ENCODE measurements at regions not wholly inside any gene's neighbourhood (a gene's known extent, or its start where the extent isn't known, plus 50 kb on each side); places are given as distances from the start of the nearest gene placed in this dataset.

DNA sequence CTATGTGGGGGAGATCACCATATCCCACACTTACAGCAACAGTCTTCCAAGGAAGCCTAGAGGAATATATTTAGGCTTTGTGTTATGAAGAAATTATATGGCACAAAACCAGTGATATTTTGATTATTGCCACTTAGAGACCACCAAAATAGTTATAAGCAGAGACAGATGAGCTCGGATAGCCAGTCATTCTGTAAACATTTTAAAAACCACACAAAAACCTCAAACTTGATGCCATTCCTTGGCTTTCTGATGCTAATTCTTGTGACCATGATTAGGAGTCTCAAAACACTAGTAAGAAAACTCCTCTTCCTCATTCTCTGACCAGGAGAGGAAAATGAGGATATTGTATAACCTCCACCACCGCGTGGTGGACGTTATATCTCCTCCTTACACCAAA, 496.4 kb downstream of the FOXO1 start:
- POLR2A ChIA-PET: no interaction called here
- CTCF ChIA-PET: no interaction called here

DNA sequence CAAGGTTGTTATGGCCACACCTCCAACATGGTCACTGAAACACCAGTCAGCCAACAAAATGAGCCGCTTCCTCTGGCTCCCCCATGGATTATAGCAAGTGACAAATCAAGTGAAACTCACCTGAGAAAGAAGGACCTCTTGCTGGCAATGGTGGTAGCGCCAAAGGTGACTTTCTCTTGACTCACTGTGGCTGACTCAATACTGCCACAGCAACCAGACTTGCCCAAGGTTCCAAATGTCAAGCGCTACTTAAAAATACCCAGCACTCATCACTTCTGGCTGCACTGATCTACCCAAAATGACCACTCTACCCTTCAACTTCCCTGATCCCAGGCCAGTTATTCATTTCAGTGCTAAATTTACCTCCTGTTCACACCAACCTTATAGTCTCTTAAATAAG, 495.5 kb downstream of the FOXO1 start:
- ChIA-PET CTCF (no interaction called here), POLR2A (no interaction called here)

DNA sequence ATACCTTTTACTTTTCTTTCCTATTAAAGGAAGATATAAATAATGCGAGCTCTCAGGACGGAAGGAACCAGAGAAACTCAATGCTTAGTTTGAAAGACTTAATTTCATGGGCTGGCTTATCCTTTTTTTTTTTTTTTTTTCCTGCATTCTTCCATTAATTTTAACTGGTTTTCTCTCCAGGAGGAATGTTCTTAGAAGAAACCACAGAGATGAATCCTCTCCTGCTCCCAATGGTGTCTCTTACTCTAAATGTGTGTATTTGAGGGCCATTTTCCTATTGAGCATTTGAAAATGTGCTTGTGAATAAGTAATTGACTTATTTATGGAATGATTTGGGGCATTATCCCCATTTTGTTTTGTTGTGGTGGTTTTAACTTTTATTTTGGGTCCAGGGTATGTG, 494.9 kb downstream of the FOXO1 start:
- ChIA-PET CTCF (no interaction called here), POLR2A (no interaction called here)

DNA sequence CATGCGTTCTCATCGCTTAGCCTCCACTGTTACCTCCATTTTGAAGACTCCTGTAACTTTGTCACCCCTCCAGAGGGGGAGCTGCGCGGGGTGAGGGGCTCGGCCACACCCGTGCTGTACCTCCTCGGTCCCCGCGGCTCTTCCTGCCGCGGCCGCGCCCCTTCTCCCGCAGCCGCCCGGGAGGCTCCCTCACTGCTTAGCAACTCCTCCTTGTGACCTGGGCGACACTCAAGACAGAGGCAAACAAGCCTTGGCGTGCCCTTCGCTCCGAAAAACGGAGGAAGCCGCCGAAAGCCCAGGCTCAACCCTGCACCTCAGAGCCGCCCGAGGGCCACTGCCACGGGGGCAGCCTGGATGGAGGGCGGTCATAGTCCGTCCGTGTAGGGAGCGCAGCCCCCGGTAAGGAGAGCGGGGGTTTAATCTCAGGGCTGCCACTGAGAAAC, 494.3 kb downstream of the FOXO1 start:
- POLR2A ChIA-PET: no interaction called here
- CTCF ChIA-PET: no interaction called here

- CTCF ChIA-PET: no interaction called here
Measured at GRCh38 chr13:40172878-40173277, 493.6 kb downstream of the FOXO1 start.

GRCh38 chr13:40175639-40176038, 490.8 kb downstream of the FOXO1 start:
- ChIA-PET POLR2A (no interaction called here), CTCF (no interaction called here)

More at GRCh38 chr13:40172878-40173277, 493.6 kb downstream of the FOXO1 start:
- POLR2A ChIA-PET: no interaction called here

DNA sequence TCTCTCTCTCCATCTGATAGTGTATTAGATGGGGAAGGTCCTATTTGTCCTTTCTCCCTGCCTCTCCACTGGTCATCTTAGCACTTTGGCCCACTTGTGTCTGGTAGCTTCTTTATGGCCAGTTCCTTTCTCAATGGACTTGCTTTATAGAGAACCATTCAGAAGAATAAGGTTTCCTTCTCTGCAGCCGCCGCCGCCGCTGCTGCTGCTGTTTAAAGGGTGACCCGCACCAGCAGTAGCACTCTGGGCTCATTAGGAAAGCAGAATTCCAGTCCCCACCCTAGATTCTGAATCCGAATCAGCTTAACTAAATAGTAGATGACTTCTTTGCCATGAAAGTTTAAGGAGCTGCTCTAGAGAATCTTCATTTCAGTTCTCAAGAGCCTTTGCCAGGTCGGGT, 490.2 kb downstream of the FOXO1 start:
- POLR2A ChIA-PET: no interaction called here

DNA sequence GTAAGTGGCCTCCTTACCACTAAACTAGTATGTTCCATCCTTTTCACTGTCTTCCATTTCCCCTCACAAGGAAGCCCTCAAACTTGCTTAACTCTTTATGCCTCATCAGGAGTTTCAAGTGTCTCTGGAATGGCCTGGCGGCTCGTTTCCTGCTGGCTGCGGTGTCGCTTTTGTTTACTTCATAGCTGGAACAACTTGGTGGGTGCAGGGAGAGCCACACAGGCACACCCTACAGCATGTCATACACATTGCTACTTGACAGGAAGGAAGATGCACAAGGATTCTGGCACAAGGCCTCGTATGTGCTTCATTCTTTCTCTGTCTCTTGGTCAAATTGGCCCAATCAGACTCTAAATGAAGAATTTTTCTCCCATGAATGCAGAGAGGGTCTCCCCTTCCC, 488.3 kb downstream of the FOXO1 start:
- ChIA-PET POLR2A (no interaction called here), CTCF (no interaction called here)

More for the DNA sequence above, 490.2 kb downstream of the FOXO1 start:
- CTCF ChIA-PET: no interaction called here

DNA sequence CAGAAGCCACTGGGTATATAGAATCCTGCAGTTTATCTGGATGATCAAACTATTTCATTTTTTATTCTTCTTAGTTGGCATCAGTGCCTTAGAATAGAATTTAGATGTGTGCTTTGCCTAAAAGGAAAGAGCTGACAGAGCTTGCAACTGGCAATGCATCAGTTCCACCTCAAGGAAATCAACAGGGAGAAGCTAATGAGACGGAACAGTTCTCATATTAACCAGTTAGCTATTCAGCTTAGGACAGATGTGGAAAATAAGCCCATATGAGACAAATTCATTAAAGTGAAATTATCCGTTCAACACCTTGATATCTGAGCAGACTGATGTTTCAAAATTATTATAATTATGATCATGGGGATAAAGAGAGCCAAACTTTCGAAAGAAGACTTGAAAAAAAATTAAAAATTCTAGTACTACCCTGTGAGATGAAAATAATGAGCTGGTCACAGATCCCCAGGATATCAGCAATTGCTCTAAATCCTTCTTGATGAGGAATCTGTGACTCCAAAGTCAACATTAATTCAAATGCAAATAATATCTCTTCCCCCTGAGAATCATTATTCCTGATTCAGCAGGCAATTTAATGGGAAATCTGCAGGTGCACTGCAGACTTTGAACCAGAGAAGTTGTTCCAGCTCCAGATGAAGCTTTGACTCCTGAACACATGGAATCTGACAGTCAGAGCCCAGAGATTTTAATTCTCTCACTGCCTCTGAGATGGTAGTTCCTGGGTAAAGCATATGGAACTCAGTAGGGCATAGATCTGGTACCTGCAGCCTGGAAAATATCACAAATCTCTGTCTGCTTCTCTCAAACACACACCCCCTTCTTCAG, 486.8 kb downstream of the FOXO1 start:
- ChIA-PET CTCF (no interaction called here), POLR2A (no interaction called here)

DNA sequence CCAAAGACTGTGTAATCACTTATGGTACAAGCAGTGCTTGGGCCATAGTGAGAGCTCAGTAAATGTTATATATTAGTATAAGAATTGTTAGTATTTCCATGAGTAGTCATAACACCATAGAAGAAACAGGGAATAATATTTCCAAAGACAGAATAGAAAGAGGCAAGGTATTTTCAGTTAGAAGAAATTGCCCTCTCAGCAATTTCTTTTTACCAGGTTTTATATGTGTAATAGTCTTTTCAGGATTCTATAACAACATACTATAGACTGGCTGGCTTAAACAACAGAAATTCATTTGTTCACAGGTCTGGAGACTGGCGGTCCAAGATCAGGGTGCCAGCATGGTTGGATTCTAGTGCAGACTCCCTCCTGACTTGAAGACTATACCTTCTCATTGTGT, 485.7 kb downstream of the FOXO1 start:
- POLR2A ChIA-PET: no interaction called here
- CTCF ChIA-PET: no interaction called here

- ChIA-PET POLR2A (no interaction called here), CTCF (no interaction called here)
Measured at GRCh38 chr13:40181203-40181845, 485.1 kb downstream of the FOXO1 start.

GRCh38 chr13:40182591-40182990, 483.9 kb downstream of the FOXO1 start:
- CTCF ChIA-PET: no interaction called here

DNA sequence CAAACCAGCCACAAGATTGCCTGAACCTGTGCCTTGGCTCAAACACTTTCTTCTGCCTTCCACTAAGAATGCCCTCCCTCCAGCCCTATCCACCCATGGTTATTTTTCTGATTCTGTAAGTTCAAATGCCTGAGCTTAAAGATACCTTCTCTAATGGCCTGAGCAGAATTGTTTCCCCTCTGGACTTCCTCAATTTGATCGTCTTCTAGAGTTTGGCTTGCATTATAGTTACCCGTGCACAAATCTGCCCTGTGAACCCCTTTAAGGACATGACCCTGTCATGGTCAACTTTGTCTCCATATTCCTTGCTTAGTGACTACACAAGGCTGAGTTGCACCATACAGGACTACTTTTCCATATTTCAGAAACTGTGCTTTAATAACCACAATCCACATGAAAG, 481.0 kb downstream of the FOXO1 start:
- ChIA-PET POLR2A (no interaction called here), CTCF (interaction anchor here (0.6 kb wide), 1 partner anchor 36 kb away, joined by 4 read pairs; no protein-coding TSS in a partner anchor)

More at GRCh38 chr13:40182591-40182990, 483.9 kb downstream of the FOXO1 start:
- POLR2A ChIA-PET: no interaction called here

DNA sequence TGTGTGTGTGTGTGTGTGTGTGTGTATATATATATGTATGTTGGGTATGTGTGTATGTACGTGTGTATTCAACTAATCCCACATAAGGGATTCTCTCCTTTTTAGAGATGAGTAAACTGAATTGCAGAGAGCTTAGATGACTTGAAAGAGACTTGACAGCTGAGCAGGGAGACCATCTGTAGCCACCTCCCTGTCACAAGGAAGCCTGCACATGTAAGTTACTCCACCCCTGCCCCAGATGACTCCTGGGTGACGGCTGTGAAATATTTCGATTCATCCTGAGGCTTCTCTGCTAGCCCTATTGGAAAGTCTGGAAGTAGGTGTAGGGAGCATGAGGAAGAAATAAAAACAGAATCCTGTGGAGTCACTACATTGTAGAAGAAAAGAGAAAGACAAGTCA, 480.4 kb downstream of the FOXO1 start:
- POLR2A ChIA-PET: no interaction called here

GRCh38 chr13:40186626-40187323, 479.7 kb downstream of the FOXO1 start:
- POLR2A ChIA-PET: no interaction called here
- CTCF ChIA-PET: interaction anchor here (1.8 kb wide), 1 partner anchor 34 kb away, joined by 5 read pairs; no protein-coding TSS in a partner anchor

More for the DNA sequence above, 480.4 kb downstream of the FOXO1 start:
- CTCF ChIA-PET: no interaction called here

GRCh38 chr13:40187324-40187795, 479.1 kb downstream of the FOXO1 start:
- ChIA-PET POLR2A (no interaction called here), CTCF (interaction anchor here (1.8 kb wide), 1 partner anchor 33 kb away, joined by 5 read pairs; no protein-coding TSS in a partner anchor)

DNA sequence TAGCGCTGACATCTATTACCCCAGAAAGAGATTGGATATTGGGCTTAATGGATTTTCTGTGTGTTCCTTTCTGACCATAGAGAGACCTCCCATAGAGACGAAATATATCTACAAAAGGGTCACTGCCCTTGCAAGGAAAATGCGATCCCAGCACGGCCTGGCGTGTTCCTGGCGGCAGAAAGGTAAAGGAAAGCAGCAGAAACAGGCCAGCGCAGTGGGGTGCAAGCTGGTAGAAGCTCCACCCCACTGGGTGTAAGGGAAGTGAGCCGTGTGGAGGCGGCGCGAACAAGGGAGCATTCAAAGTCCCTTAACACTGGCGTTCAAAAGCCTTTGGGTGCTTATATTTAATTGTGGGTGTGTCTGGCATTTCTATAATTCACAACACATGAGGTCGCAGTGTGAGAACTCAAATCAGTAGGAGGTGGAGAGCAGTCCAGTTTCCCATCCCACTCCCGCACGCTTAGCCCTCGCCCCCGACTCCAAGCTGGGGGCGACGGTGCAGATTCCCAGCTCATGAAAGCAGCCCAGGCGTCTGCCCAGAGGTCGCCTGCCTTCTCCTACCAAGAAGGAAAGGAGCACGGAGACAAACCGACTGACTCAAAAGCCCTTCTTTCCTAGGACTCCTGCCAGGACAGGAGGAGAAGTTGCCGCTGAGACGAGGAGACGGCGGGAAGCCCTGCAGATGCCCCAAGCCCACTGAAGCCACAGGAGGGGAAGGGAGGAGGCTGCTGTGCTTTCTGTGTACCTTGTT, 478.4 kb downstream of the FOXO1 start:
- ChIA-PET CTCF (interaction anchor here (1.8 kb wide), 1 partner anchor 32 kb away, joined by 5 read pairs; no protein-coding TSS in a partner anchor), POLR2A (no interaction called here)

DNA sequence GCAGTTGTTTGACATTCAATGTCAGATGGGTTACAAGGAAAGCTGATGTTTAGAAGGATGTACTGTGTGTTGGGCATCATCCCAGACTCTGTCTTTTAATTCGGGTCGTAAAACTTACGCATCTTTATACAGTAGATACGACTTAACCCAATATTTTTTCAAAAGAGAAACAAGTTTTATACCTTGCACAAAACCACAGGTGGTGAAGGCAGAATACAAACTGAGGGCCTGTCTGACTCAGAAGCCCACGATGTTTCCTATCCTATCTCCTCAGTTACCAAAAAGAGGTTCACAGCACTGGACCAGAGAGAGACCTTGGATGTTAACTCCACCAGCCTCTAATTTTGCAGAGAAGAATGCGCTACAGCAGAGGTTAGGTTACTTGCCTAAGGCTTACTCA, 477.0 kb downstream of the FOXO1 start:
- ChIA-PET POLR2A (interaction anchor here (0.5 kb wide), 1 partner anchor 872 kb away, joined by 3 read pairs; the partner anchor contains the start of gene WBP4), CTCF (no interaction called here)

GRCh38 chr13:40189898-40190630, 476.4 kb downstream of the FOXO1 start:
- CTCF ChIA-PET: interaction anchor here (0.9 to 1.3 kb wide), 2 partner anchors 23 to 248 kb away, joined by 3 to 4 read pairs; no protein-coding TSS in a partner anchor
- POLR2A ChIA-PET: interaction anchor here (0.6 to 0.7 kb wide), 3 partner anchors 59 to 194 kb away, joined by 3 to 5 read pairs (median 3); no protein-coding TSS in a partner anchor
